Osteoblast (primary cell): ENCODE measurements at regions not wholly inside any gene's neighbourhood (a gene's known extent, or its start where the extent isn't known, plus 50 kb on each side); places are given as distances from the start of the nearest gene placed in this dataset.

ENCODE experiments used
- DNase-seq: peaks from one replicate; pipeline ENCODE4 v3.0.0; 2011; ENCODE audit warnings: low spot score, mixed read lengths; ENCODE audit not compliant: insufficient read length; ENCODE audit errors: missing footprints
- H2AFZ ChIP-seq: 2 replicates; pipeline ENCODE4 v1.6.0; 2011; ENCODE audit warnings: mild to moderate bottlenecking, low read length
- H3K27ac ChIP-seq: 2 replicates; pipeline ENCODE4 v1.5.1; 2011; ENCODE audit warnings: mild to moderate bottlenecking, low read depth, low read length, moderate library complexity
- H3K27me3 ChIP-seq: 2 replicates; pipeline ENCODE4 v1.6.0; 2012; ENCODE audit warnings: mild to moderate bottlenecking, control low read depth, inconsistent platforms, low read length, moderate library complexity; ENCODE audit not compliant: insufficient read depth
- H3K36me3 ChIP-seq: 2 replicates; pipeline ENCODE4 v1.5.1; 2011; ENCODE audit warnings: mild to moderate bottlenecking, low read length, control low read depth, moderate library complexity; ENCODE audit not compliant: insufficient read depth
- H3K4me1 ChIP-seq: 2 replicates; pipeline ENCODE4 v1.5.1; 2011; ENCODE audit warnings: mild to moderate bottlenecking, low read length, control low read depth, moderate library complexity; ENCODE audit not compliant: insufficient read depth
- H3K4me2 ChIP-seq: 2 replicates; pipeline ENCODE4 v1.6.0; 2011; ENCODE audit warnings: mild to moderate bottlenecking, low read length; ENCODE audit not compliant: insufficient read depth
- H3K4me3 ChIP-seq: fragments of 200-600 bp; sonication (generic); 3 replicates; pipeline ENCODE4 v1.5.1; 2012; ENCODE audit warnings: mild to moderate bottlenecking, low read length, inconsistent platforms; ENCODE audit not compliant: insufficient read depth
- H3K79me2 ChIP-seq: 2 replicates; pipeline ENCODE4 v1.6.0; 2012; ENCODE audit warnings: mild to moderate bottlenecking, low read length, control low read depth, inconsistent platforms; ENCODE audit not compliant: insufficient read depth
- H3K9me3 ChIP-seq: 2 replicates; pipeline ENCODE4 v1.5.1; 2011; ENCODE audit warnings: low read depth, low read length, control low read depth
- H4K20me1 ChIP-seq: 2 replicates; pipeline ENCODE4 v1.6.0; 2012; ENCODE audit warnings: mild to moderate bottlenecking, low read length, control low read depth; ENCODE audit not compliant: insufficient read depth
- TF ChIP-seq, protein P1 (sequence below): IDR thresholded peaks from 2 replicates; pipeline ENCODE4 v1.5.1; 2011; ENCODE audit warnings: mild to moderate bottlenecking, low read depth, low read length, moderate library complexity; ENCODE audit errors: extremely low read depth

- H4K20me1 ChIP-seq: no peaks in the 10 kb centered on the region
- no peak overlapping the region for H3K4me2 ChIP-seq
- no peaks in the 10 kb centered on the region for H3K27me3 ChIP-seq
- DNase-seq: no peak
- H3K36me3 ChIP-seq: no peaks in the 10 kb centered on the region
- no peak overlapping the region for H3K4me3 ChIP-seq
- no peak overlapping the region for H2AFZ ChIP-seq
- H3K79me2 ChIP-seq: no peaks in the 10 kb centered on the region
- no peak overlapping the region for H3K27ac ChIP-seq
- H3K9me3 ChIP-seq: no peaks in the 10 kb centered on the region
- no peaks in the 10 kb centered on the region for H3K4me1 ChIP-seq
- TF ChIP-seq, protein P1, sequence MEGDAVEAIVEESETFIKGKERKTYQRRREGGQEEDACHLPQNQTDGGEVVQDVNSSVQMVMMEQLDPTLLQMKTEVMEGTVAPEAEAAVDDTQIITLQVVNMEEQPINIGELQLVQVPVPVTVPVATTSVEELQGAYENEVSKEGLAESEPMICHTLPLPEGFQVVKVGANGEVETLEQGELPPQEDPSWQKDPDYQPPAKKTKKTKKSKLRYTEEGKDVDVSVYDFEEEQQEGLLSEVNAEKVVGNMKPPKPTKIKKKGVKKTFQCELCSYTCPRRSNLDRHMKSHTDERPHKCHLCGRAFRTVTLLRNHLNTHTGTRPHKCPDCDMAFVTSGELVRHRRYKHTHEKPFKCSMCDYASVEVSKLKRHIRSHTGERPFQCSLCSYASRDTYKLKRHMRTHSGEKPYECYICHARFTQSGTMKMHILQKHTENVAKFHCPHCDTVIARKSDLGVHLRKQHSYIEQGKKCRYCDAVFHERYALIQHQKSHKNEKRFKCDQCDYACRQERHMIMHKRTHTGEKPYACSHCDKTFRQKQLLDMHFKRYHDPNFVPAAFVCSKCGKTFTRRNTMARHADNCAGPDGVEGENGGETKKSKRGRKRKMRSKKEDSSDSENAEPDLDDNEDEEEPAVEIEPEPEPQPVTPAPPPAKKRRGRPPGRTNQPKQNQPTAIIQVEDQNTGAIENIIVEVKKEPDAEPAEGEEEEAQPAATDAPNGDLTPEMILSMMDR: no peak
Observed at GRCh38 chr2:7472465-7472864, 555.3 kb downstream of the RNF144A start.

- H3K27me3 ChIP-seq: no peaks in the 10 kb centered on the region
- H2AFZ ChIP-seq: no peak overlapping the region
- no peak for DNase-seq
- H3K79me2 ChIP-seq: no peaks in the 10 kb centered on the region
- TF ChIP-seq, protein P1: no peak
- H3K4me2 ChIP-seq: no peak overlapping the region
- H3K27ac ChIP-seq: no peak overlapping the region
- H3K36me3 ChIP-seq: no peaks in the 10 kb centered on the region
- no peak overlapping the region for H3K4me3 ChIP-seq
- no peaks in the 10 kb centered on the region for H3K9me3 ChIP-seq
- no peaks in the 10 kb centered on the region for H4K20me1 ChIP-seq
- H3K4me1 ChIP-seq: no peaks in the 10 kb centered on the region
Observed at GRCh38 chr2:7473135-7473771, 556.0 kb downstream of the RNF144A start.

DNA sequence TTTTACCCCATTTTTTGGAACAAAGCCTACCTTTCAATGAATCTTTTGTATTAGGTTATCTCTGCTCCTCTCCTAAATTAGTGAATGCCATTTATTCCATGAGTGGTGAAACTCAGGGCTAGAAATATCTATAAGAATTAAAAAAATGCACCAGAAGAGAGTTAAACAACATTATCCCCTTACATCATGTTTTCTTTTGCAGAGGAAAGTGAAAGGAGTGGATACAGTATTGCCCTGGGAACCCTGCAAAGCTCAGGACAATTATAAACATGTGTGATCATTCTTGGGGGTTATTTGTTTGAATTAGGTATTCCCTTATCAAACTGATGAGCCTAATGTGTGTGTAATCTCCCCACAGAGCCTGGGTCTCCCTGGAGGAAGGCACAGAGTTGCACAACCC, 559.2 kb downstream of the RNF144A start:
- no peak for DNase-seq
- Histone ChIP-seq H3K4me1 (no peaks in the 10 kb centered on the region), H3K9me3 (no peaks in the 10 kb centered on the region), H3K4me3 (no peak overlapping the region), H3K79me2 (no peaks in the 10 kb centered on the region), H2AFZ (no peak overlapping the region), H4K20me1 (no peaks in the 10 kb centered on the region), H3K4me2 (no peak overlapping the region), H3K27me3 (no peaks in the 10 kb centered on the region), H3K36me3 (no peaks in the 10 kb centered on the region), H3K27ac (no peak overlapping the region)
- TF ChIP-seq, protein P1: no peak

DNA sequence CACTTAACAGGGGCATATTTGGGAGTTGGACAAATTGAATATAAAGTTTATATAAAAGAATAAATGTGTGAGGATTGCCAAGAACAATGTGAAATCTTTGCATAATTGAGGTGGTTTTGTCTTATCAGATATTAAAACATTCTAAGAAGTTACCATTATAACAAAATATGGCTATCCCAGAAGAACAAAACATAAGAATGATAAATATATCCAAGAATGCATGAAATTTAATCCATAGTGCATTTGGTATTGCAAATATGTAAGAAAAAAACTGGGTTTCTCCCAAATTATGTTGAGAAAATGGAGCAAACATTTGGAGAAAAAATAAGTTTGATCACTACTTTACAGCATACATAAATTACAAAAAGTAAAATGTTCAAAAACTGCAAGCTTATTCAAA, 562.4 kb downstream of the RNF144A start:
- Histone ChIP-seq H3K79me2 (no peaks in the 10 kb centered on the region), H4K20me1 (no peaks in the 10 kb centered on the region), H3K4me3 (no peak overlapping the region), H3K9me3 (no peaks in the 10 kb centered on the region), H3K4me2 (no peak overlapping the region), H3K27me3 (no peaks in the 10 kb centered on the region), H2AFZ (no peak overlapping the region), H3K36me3 (no peaks in the 10 kb centered on the region), H3K4me1 (no peaks in the 10 kb centered on the region), H3K27ac (no peak overlapping the region)
- TF ChIP-seq, protein P1: no peak
- DNase-seq: no peak
